ENCODE measurements at regions not wholly inside any gene's neighbourhood (a gene's known extent, or its start where the extent isn't known, plus 50 kb on each side); places are given as distances from the start of the nearest gene placed in this dataset.

DNA sequence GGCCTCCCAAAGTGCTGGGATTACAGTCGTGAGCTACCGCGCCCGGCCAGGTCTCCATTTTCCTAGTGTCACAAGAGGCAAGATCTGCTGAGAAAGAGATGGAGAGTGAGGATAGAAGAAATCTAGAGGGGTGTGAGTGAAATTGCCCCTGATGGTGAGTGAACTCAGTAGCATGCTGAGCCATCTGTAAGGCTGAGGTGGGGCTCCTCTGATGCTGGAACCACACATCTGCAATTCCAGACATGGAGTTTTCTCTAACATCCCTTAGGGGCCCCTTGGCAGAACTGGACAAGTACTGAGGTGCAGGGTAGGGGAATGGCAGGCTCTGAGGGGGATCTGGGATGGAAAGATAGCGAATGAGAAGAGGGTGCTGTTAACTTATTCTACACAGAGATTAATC is 72.0 kb upstream of the FER start:
- DNase-seq (ENCODE audit: insufficient read length, low spot score, missing footprints): no peak
- Histone ChIP-seq H3K27ac (ENCODE audit: low read depth, low read length) (no peak overlapping the region), H3K27me3 (ENCODE audit: insufficient read depth, low read length) (peaks cover 18% of the 10 kb centered on the region), H3K79me2 (ENCODE audit: insufficient read depth, low read length) (no peaks in the 10 kb centered on the region), H3K36me3 (ENCODE audit: insufficient read depth, low read length) (no peaks in the 10 kb centered on the region), H2AFZ (ENCODE audit: low read length) (no peak overlapping the region), H4K20me1 (ENCODE audit: insufficient read depth, low read length) (no peaks in the 10 kb centered on the region), H3K9me3 (ENCODE audit: low read depth, low read length) (no peaks in the 10 kb centered on the region), H3K4me1 (ENCODE audit: insufficient read depth, low read length) (no peaks in the 10 kb centered on the region), H3K4me2 (ENCODE audit: insufficient read depth, low read length) (no peak overlapping the region), H3K4me3 (ENCODE audit: insufficient read depth, low read length) (no peak overlapping the region)
- TF ChIP-seq, protein P1, sequence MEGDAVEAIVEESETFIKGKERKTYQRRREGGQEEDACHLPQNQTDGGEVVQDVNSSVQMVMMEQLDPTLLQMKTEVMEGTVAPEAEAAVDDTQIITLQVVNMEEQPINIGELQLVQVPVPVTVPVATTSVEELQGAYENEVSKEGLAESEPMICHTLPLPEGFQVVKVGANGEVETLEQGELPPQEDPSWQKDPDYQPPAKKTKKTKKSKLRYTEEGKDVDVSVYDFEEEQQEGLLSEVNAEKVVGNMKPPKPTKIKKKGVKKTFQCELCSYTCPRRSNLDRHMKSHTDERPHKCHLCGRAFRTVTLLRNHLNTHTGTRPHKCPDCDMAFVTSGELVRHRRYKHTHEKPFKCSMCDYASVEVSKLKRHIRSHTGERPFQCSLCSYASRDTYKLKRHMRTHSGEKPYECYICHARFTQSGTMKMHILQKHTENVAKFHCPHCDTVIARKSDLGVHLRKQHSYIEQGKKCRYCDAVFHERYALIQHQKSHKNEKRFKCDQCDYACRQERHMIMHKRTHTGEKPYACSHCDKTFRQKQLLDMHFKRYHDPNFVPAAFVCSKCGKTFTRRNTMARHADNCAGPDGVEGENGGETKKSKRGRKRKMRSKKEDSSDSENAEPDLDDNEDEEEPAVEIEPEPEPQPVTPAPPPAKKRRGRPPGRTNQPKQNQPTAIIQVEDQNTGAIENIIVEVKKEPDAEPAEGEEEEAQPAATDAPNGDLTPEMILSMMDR (IDR thresholded peaks at IDR 0.05; ENCODE audit: extremely low read depth, low read depth, low read length): no peak

DNA sequence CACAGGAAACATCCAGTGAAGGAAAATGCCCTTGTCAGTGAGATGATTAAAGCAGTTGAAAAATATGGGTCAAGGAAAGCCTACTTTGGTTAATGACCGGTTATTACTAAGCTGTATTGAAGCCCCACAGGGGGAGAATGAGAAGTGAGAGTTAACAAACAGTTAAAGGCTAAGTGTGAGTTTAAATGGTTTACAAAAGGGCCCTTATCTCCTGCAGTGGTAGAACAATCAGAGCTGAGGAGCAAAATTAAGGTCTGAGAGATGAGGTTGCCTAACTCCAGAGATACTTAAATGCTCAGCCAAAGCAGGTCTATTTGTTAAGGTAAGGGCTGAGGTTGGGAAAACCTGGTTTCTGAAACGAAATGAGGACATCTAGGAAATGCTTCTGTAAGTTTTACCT is 75.1 kb upstream of the FER start:
- Histone ChIP-seq H3K36me3 (ENCODE audit: insufficient read depth, low read length) (no peaks in the 10 kb centered on the region), H4K20me1 (ENCODE audit: insufficient read depth, low read length) (no peaks in the 10 kb centered on the region), H3K27ac (ENCODE audit: low read depth, low read length) (no peak overlapping the region), H3K27me3 (ENCODE audit: insufficient read depth, low read length) (peaks cover 6% of the 10 kb centered on the region), H3K79me2 (ENCODE audit: insufficient read depth, low read length) (no peaks in the 10 kb centered on the region), H3K4me2 (ENCODE audit: insufficient read depth, low read length) (no peak overlapping the region), H3K4me1 (ENCODE audit: insufficient read depth, low read length) (no peaks in the 10 kb centered on the region), H2AFZ (ENCODE audit: low read length) (no peak overlapping the region), H3K4me3 (ENCODE audit: insufficient read depth, low read length) (no peak overlapping the region), H3K9me3 (ENCODE audit: low read depth, low read length) (no peaks in the 10 kb centered on the region)
- TF ChIP-seq, protein P1 (IDR thresholded peaks at IDR 0.05; ENCODE audit: extremely low read depth, low read depth, low read length): no peak
- DNase-seq (ENCODE audit: insufficient read length, low spot score, missing footprints): no peak

DNA sequence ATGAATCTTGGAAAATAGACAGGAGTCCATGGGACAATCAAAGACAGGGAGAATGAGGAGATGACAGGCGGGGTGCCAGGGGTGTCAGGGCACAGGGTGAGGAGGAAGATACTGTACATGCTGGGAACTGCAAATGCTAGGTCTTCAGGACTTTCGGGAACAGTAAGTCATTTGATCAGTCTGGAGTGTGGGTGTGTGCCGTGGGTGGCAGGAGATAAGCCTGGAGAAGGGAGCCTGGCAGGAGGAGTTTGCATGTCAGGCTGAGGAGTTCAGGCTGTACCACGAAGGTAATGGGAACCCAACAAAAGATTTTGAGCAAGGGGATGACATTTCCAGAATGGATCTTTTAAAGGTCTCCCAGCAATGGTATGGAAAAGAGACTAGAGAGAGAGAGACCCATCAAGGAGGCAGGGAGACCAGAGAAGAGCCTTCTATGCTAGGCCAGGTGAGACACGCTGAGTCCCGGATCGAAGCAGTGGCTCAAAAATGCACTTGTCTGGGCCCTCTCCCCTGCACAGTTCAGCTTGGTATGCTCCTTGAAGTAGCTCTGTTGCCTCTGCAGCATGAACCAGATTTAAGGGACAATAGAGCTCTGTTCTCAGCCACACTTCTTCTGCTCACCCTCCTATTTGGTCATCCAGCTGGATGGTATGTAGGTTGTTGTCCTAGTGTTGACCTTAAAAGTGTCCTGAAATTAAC is 77.0 kb upstream of the FER start:
- Histone ChIP-seq H3K36me3 (ENCODE audit: insufficient read depth, low read length) (no peaks in the 10 kb centered on the region), H4K20me1 (ENCODE audit: insufficient read depth, low read length) (no peaks in the 10 kb centered on the region), H3K27ac (ENCODE audit: low read depth, low read length) (no peak overlapping the region), H3K27me3 (ENCODE audit: insufficient read depth, low read length) (peaks cover 6% of the 10 kb centered on the region), H3K4me2 (ENCODE audit: insufficient read depth, low read length) (no peak overlapping the region), H3K9me3 (ENCODE audit: low read depth, low read length) (no peaks in the 10 kb centered on the region), H2AFZ (ENCODE audit: low read length) (no peak overlapping the region), H3K4me1 (ENCODE audit: insufficient read depth, low read length) (no peaks in the 10 kb centered on the region), H3K4me3 (ENCODE audit: insufficient read depth, low read length) (no peak overlapping the region), H3K79me2 (ENCODE audit: insufficient read depth, low read length) (no peaks in the 10 kb centered on the region)
- TF ChIP-seq, protein P1 (IDR thresholded peaks at IDR 0.05; ENCODE audit: extremely low read depth, low read depth, low read length): no peak
- DNase-seq (ENCODE audit: insufficient read length, low spot score, missing footprints): no peak

DNA sequence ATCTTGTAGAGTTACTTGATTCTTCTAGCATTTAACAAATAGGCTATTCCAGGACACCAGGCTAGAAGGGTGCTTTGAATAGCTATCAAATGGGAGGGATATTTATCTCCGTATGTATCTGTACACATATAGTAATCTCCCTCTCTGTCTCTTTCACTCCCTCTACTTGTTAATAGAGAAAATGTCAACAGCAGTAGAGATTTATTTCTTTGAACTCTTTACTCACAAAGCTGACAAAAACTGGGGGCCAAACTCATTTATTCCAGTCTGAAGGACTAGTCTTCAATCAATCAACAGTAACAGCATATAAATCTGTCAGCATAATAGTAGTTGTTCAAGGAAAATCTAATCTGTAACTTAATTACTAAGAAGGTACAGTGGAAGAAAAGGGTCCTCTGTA is 78.2 kb upstream of the FER start:
- no peak overlapping the region for H3K27ac ChIP-seq (ENCODE audit: low read depth, low read length)
- H3K4me3 ChIP-seq (ENCODE audit: insufficient read depth, low read length): no peak overlapping the region
- H3K4me1 ChIP-seq (ENCODE audit: insufficient read depth, low read length): no peaks in the 10 kb centered on the region
- no peak overlapping the region for H2AFZ ChIP-seq (ENCODE audit: low read length)
- no peak for DNase-seq (ENCODE audit: insufficient read length, low spot score, missing footprints)
- no peaks in the 10 kb centered on the region for H3K27me3 ChIP-seq (ENCODE audit: insufficient read depth, low read length)
- no peaks in the 10 kb centered on the region for H4K20me1 ChIP-seq (ENCODE audit: insufficient read depth, low read length)
- no peaks in the 10 kb centered on the region for H3K36me3 ChIP-seq (ENCODE audit: insufficient read depth, low read length)
- H3K9me3 ChIP-seq (ENCODE audit: low read depth, low read length): no peaks in the 10 kb centered on the region
- TF ChIP-seq, protein P1 (IDR thresholded peaks at IDR 0.05; ENCODE audit: extremely low read depth, low read depth, low read length): no peak
- no peak overlapping the region for H3K4me2 ChIP-seq (ENCODE audit: insufficient read depth, low read length)
- H3K79me2 ChIP-seq (ENCODE audit: insufficient read depth, low read length): no peaks in the 10 kb centered on the region

Measured in osteoblast (primary cell).